Kidney (tissue), 13 donors: ENCODE measurements at regions not wholly inside any gene's neighbourhood (a gene's known extent, or its start where the extent isn't known, plus 50 kb on each side); places are given as distances from the start of the nearest gene placed in this dataset.

Experiments used
- DNase-seq, 5 donors: peaks; one replicate each; pipeline ENCODE4 v3.0.0-alpha.2; 2013 to 2020
- FAIRE-seq: peaks from 2 replicates; lab custom pipeline; 2012; peaks lifted over from hg19 to GRCh38; lab: Jason Lieb, UNC
- H3K27ac ChIP-seq, 2 donors: one replicate each; pipeline ENCODE4 v1.7.0; 2013; ENCODE audit warnings: low read depth in 2 of 2, low read length in 2 of 2, inconsistent platforms in 1 of 2
- H3K27me3 ChIP-seq: one replicate; pipeline ENCODE4 v1.7.1; 2013; ENCODE audit warnings: low read length, inconsistent platforms; ENCODE audit not compliant: control insufficient read depth, insufficient read depth
- H3K36me3 ChIP-seq, 3 donors: one replicate each; pipeline versions ENCODE4 v1.7.0 to v1.7.1; 2013; ENCODE audit warnings: low read length in 3 of 3, control low read depth in 1 of 3, inconsistent platforms in 1 of 3; ENCODE audit not compliant: insufficient read depth in 3 of 3, control insufficient read depth in 2 of 3
- H3K4me1 ChIP-seq, 3 donors: one replicate each; pipeline versions ENCODE4 v1.7.0 to v1.7.1; 2013; ENCODE audit warnings: low read length in 3 of 3, inconsistent platforms in 1 of 3, low read depth in 1 of 3; ENCODE audit not compliant: control insufficient read depth in 2 of 3, insufficient read depth in 2 of 3
- H3K4me3 ChIP-seq, 3 donors: one replicate each; pipeline versions ENCODE4 v1.7.0 to v1.8.1; 2013; ENCODE audit warnings: low read length in 3 of 3, control low read depth in 1 of 3, inconsistent platforms in 1 of 3
- H3K9ac ChIP-seq, 3 donors: one replicate each; pipeline versions ENCODE4 v1.7.0 to v1.7.1; 2013; ENCODE audit warnings: low read length in 3 of 3, control low read depth in 1 of 3, inconsistent platforms in 1 of 3
- H3K9me3 ChIP-seq, 3 donors: one replicate each; pipeline versions ENCODE4 v1.7.0 to v1.7.1; 2013; ENCODE audit warnings: low read length in 3 of 3, control low read depth in 1 of 3, inconsistent platforms in 1 of 3; ENCODE audit not compliant: control insufficient read depth in 2 of 3, insufficient read depth in 1 of 3
- CTCF ChIP-seq: IDR thresholded peaks from 3 replicates; pipeline ENCODE4 v1.5.1; 2012; ENCODE audit warnings: mild to moderate bottlenecking, moderate library complexity, borderline replicate concordance; ENCODE audit not compliant: insufficient read depth; ENCODE audit errors: extremely low read depth
- intact Hi-C: fragments of 100-400 bp; cut with DNase I; formaldehyde crosslinking; loops from one replicate; pipeline ENCODE4 v1.11.1; 2022
- donor health status: control.
- donor health status: control.
- donor health status: control.
- donor health status: control.
- donor health status: control.
- donor health status: DM: yes; HTN: yes; CAD: no.
- donor health status: Normal renal cell carcinoma (clear cell type).

DNA sequence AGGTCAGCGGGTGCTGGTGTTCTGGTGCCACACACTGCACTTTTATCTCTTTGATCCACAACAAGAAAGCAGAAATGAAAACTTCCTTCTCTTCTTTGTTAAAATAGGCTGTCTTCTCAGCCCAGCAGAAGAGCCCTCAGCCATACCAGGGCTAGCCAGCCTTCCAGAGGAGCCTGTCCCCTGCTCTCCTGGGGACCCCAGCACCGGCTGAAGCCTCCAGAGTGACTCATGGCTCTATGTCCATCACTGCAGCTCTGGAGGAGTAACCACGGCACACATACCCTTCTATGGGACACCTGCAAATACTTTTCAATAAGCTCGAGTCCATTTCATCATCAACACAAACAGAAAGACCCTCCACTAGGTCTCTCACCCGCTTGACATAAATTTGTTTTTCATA is 135.6 kb upstream of the CST7 start:
- intact Hi-C loops = no loop called here
- DNase-seq = no peak
- no peak for TF ChIP-seq CTCF
- no peak for FAIRE-seq
- Histone ChIP-seq H3K9me3 (no peaks in the 10 kb centered on the region), H3K4me1 (no peaks in the 10 kb centered on the region), H3K9ac (no peak overlapping the region), H3K27ac (no peak overlapping the region), H3K36me3 (no peaks in the 10 kb centered on the region), H3K27me3 (no peaks in the 10 kb centered on the region), H3K4me3 (no peak overlapping the region)

- intact Hi-C loops = no loop called here
- FAIRE-seq = no peak
- DNase-seq = no peak
- Histone ChIP-seq H3K9me3 (no peaks in the 10 kb centered on the region), H3K36me3 (no peaks in the 10 kb centered on the region), H3K4me1 (no peaks in the 10 kb centered on the region), H3K27ac (no peak overlapping the region), H3K9ac (no peak overlapping the region), H3K4me3 (no peak overlapping the region), H3K27me3 (no peaks in the 10 kb centered on the region)
- no peak for TF ChIP-seq CTCF
Observed at GRCh38 chr20:24813936-24814335, 135.1 kb upstream of the CST7 start.

- Histone ChIP-seq H3K27ac (no peak overlapping the region), H3K36me3 (no peaks in the 10 kb centered on the region), H3K4me1 (no peaks in the 10 kb centered on the region), H3K27me3 (no peaks in the 10 kb centered on the region), H3K9ac (no peak overlapping the region), H3K4me3 (no peak overlapping the region), H3K9me3 (no peaks in the 10 kb centered on the region)
- DNase-seq (no peak), FAIRE-seq (no peak)
- intact Hi-C loops = no loop called here
- TF ChIP-seq CTCF = no peak
Observed at GRCh38 chr20:24814556-24815195, 134.4 kb upstream of the CST7 start.
